Astrocyte of the cerebellum (primary cell): ENCODE measurements at regions not wholly inside any gene's neighbourhood (a gene's known extent, or its start where the extent isn't known, plus 50 kb on each side); places are given as distances from the start of the nearest gene placed in this dataset.

Experiments
- DNase-seq: peaks from one replicate; pipeline ENCODE4 v3.0.0-alpha.2; 2011; ENCODE audit warnings: low read depth
- H3K4me3 ChIP-seq: 2 replicates; pipeline ENCODE4 v1.5.1; 2011; ENCODE audit warnings: mild to moderate bottlenecking, low read depth, low read length, moderate library complexity
- in situ Hi-C: cut with HindIII; loops from 2 replicates; pipeline ENCODE4 v1.10.0; 2017; ENCODE audit warnings: low sequenced_read_pairs
- TF ChIP-seq, protein P1 (sequence below): IDR thresholded peaks from 2 replicates; pipeline ENCODE4 v1.5.1; 2012; ENCODE audit warnings: low read length, low read depth, moderate library complexity, mild to moderate bottlenecking; ENCODE audit errors: missing control alignments

DNA sequence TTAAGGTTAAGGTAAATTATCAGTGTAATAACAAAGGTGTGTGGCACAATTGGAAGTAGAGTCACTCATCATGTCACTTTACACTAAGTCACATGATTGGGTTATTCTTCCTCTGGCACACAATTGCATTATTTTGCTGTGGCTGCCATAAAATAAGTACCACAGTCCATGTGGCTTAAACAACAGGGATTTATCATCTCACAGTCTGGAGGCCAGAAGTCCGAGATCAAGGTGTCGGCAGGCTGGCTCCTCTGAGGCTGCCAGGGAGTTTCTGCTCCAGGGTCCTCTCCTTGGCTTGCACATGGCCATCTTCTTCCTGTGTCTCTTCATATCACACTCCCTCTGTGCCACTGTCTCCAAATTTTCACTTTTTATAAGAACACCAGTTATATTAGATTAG is 421.2 kb downstream of the CMPK2 start:
- TF ChIP-seq, protein P1, sequence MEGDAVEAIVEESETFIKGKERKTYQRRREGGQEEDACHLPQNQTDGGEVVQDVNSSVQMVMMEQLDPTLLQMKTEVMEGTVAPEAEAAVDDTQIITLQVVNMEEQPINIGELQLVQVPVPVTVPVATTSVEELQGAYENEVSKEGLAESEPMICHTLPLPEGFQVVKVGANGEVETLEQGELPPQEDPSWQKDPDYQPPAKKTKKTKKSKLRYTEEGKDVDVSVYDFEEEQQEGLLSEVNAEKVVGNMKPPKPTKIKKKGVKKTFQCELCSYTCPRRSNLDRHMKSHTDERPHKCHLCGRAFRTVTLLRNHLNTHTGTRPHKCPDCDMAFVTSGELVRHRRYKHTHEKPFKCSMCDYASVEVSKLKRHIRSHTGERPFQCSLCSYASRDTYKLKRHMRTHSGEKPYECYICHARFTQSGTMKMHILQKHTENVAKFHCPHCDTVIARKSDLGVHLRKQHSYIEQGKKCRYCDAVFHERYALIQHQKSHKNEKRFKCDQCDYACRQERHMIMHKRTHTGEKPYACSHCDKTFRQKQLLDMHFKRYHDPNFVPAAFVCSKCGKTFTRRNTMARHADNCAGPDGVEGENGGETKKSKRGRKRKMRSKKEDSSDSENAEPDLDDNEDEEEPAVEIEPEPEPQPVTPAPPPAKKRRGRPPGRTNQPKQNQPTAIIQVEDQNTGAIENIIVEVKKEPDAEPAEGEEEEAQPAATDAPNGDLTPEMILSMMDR = no peak
- no peak overlapping the region for H3K4me3 ChIP-seq
- DNase-seq = no peak
- in situ Hi-C loops = no loop called here

DNA sequence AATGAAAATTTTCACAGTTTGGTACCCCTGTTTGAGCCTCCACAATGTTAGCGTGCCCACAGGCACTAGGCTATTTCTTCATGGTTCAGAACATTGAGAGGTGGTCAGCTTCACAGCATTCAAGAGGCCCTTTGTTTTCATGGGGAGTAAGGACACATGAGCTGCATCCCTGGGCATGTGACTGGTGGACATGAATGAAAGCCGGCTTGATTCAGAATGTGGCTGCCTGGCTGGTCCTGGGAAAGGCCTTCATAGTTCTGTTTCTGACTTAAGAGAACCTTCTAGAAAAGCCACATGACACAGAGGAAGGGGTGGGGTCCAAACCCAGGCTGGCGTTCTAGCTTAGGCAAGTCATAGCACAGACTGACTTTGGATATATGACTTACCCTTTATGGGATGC is 420.6 kb downstream of the CMPK2 start:
- H3K4me3 ChIP-seq = no peak overlapping the region
- no peak for DNase-seq
- in situ Hi-C loops = no loop called here
- TF ChIP-seq, protein P1 = no peak

DNA sequence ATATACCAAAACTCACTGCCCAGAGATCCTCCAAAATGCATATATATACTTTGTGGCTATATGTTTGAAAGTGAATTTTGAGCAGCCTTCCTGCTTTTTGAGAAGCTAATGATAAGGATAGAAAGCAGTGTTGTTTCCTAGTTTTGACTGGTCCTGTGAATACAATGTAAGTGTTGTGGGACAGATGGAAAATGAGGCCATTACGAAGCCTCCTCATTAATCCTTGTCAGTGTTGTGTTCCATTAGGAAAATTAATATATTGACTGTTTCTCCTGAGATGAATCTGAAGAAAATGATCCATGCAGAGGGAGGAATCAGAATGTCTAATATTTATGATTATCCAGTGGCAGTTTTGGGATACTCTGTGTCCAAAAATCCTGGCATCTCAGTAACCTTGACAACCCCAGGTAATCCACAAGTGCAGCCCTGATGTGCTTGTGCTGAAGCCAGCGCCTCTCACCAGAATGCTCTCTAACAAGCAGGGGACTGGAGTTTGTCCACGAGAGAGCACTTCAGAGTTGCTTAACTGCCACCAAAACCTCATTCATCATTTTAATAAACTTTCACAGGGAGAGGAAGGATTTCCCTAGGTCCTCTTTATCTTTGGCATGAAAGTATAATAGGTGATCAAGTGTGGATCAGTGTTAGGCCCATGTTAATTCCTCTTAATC is 418.6 kb downstream of the CMPK2 start:
- no peak for DNase-seq
- TF ChIP-seq, protein P1 = no peak
- no peak overlapping the region for H3K4me3 ChIP-seq
- in situ Hi-C loops = no loop called here

DNA sequence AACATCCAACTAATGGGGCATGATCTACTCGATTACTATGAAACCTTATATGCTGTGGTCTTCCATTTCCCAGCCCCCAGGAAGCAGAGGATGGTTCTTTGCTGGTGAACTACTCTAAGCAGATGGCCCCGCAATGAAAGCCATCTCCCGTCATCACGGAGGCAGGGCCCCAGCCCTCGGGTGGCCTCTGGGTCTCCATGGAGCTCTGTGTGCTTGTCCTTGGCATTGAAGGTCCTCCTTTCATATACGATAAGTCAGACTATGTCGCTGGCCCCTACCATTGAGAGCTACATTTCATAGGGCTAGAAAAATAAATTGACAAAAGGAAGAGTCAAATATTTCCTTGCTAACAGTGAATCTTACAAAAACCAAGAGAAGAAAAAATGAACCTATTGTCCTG is 416.8 kb downstream of the CMPK2 start:
- TF ChIP-seq, protein P1 = no peak
- in situ Hi-C loops = no loop called here
- DNase-seq = no peak
- no peak overlapping the region for H3K4me3 ChIP-seq

DNA sequence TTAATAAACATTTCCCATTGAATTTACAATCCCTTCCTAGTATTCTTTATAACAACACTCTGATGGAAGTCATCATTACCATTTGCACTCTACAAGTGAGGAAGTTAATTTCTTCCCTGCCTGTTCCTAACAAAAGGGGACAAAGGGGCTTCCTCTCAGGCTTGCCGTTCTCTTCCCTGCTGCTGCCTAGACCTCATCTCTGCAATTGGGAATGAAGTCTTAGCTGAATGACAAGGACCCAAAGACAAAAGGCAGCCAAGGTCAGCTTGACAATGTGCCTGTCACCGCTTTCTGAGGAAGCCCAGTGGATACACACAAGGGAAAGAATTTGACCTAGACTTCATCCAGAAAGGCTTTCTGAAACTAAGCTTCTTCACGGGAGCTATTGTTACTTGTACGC is 416.4 kb downstream of the CMPK2 start:
- H3K4me3 ChIP-seq = no peak overlapping the region
- TF ChIP-seq, protein P1 = no peak
- in situ Hi-C loops = no loop called here
- DNase-seq = no peak

DNA sequence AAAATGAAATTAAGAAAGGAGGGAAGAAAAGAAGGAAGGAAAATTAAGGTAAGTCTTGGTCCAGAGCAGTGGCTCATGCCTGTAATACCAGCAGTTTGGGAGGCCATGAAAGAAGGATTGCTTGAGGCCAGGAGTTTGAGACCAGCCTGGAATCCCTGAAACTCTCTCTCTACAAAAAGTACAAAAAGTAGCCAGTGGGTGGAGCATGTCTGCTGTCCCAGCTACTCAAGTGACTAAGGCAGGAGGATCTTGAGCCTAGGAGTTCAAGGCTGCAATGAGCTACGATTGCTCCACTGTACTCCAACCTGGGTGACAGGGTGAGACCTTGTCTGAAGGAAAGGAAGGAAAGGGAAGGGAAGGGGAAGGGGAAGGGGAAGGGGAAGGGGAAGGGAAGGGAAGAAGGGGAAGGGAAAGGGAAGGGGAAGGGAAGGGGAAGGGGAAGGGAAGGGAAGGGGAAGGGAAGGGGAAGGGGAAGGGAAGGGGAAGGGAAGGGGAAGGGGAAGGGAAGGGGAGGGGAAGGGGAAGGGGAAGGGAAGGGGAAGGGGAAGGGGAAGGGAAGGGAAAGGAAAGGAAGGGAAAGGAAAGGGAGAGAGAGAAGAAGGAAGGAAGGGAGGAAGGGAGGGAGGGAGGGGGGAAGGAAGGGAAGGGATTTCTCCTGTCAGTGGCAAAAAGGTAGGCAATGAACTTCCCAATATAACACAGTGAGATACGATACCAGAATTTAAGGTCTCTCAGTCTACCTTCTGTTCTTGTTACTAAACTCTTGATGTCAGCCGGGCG is 412.8 kb downstream of the CMPK2 start:
- no peak overlapping the region for H3K4me3 ChIP-seq
- TF ChIP-seq, protein P1 = no peak
- no peak for DNase-seq
- in situ Hi-C loops = no loop called here
